PFSK-1 (cell line): ENCODE measurements at regions not wholly inside any gene's neighbourhood (a gene's known extent, or its start where the extent isn't known, plus 50 kb on each side); places are given as distances from the start of the nearest gene placed in this dataset.

Source experiments
- FOXP2 ChIP-seq: optimal IDR thresholded peaks from 2 replicates; pipeline ENCODE3; 2011; ENCODE audit warnings: borderline replicate concordance, control low read depth, inconsistent platforms; ENCODE audit not compliant: insufficient read depth; ENCODE audit errors: extremely low read length, extremely low read depth
- POLR2AphosphoS5 ChIP-seq: IDR thresholded peaks from 2 replicates; pipeline ENCODE4 v1.6.1; 2012; ENCODE audit warnings: low read depth, mild to moderate bottlenecking, control low read depth, low read length, moderate library complexity
- REST ChIP-seq, 2 experiments: IDR thresholded peaks; 2 replicates each; pipeline versions ENCODE4 v1.6.1 to v1.8.0; 2011 to 2012; ENCODE audit warnings: low read depth in 2 of 2, low read length in 2 of 2, control low read depth in 1 of 2, inconsistent platforms in 1 of 2, mild to moderate bottlenecking in 1 of 2, moderate library complexity in 1 of 2; ENCODE audit not compliant: insufficient read depth in 1 of 2
- SIN3A ChIP-seq: IDR thresholded peaks from 2 replicates; pipeline ENCODE4 v1.6.1; 2012; ENCODE audit warnings: mild to moderate bottlenecking, low read length, moderate library complexity, borderline replicate concordance; ENCODE audit not compliant: insufficient read depth
- TAF1 ChIP-seq: IDR thresholded peaks from 2 replicates; pipeline ENCODE4 v1.6.1; 2012; ENCODE audit warnings: low read length, control low read depth, borderline replicate concordance; ENCODE audit not compliant: insufficient read depth

DNA sequence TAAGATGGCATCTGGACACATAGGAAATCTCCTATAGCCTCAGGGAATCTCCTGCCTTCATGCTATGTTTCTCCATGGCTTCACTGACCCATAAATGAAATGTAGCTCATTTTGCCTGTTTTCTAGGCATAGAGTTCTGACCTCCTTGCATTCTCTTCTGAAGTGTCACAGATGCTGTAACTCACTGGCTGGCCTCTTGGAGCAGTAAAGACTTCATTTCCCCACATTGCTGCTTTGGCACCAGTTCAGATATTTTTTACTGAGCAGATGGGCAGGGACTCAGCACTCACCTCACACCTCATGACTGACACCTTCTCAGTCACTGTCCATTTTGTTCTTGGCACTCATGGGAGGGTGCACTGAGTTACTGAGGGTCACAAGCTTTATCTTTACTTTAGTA, 286.7 kb upstream of the TGFBR2 start:
- no peak for TF ChIP-seq TAF1
- no peak for TF ChIP-seq SIN3A
- no peak for TF ChIP-seq REST (IDR thresholded peaks at IDR 0.05; ENCODE audit: insufficient read depth in 1 of 2, low read depth in 2 of 2, low read length in 2 of 2)
- no peak for TF ChIP-seq POLR2AphosphoS5
- TF ChIP-seq FOXP2 = no peak
